ENCODE measurements at regions not wholly inside any gene's neighbourhood (a gene's known extent, or its start where the extent isn't known, plus 50 kb on each side); places are given as distances from the start of the nearest gene placed in this dataset.

DNA sequence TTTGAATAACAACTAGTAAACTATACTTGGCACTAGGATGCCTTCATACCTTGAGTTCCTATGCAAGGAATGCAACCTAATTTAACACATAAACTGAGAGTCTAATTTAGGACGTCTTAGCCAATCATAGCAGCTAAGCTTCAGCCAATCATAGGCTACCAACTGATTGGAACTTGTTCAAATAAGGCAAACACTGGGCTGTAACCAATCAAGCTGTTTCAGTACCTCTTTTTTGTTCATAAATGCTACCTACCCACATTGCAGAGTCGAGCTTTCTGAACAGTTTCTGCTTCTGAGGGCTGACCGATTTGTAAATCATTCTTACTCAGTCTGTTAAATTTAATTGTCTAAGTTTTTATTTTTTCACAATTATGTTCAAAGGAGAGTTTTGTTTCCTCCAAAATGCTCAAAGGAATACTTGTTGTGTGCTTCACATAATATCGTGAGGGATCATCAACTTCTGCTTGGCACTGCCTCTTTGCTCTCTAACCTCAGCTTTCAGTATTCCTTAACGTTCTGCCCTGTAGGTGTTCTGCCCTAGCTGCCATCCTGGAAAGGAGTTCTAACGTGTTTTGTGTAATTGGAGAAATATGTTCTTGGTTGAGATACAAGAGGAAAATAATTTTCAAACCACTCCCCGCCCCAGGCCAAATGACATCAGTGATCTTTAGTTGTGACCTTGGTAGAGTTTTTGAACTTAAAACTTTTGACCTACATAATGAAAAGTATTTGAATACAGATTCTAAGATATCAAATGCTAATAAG is 380.4 kb upstream of the MIS18BP1 start:
- TF ChIP-seq POLR2A (IDR thresholded peaks at IDR 0.05; ENCODE audit: borderline replicate concordance, extremely low read depth, insufficient read depth, insufficient read length) (no peak), JUND (IDR thresholded peaks at IDR 0.05) (no peak), SIN3A (IDR thresholded peaks at IDR 0.05; ENCODE audit: low read depth) (no peak), RAD21 (IDR thresholded peaks at IDR 0.05; ENCODE audit: low read depth) (no peak), EZH2phosphoT487 (IDR thresholded peaks at IDR 0.05; ENCODE audit: borderline replicate concordance) (no peak), SP1 (IDR thresholded peaks at IDR 0.05; ENCODE audit: low read depth) (no peak), FOSL1 (IDR thresholded peaks at IDR 0.05; ENCODE audit: low read depth) (no peak), YY1 (IDR thresholded peaks at IDR 0.05; ENCODE audit: extremely low read depth, insufficient replicate concordance, low read depth, low read length) (no peak), REST (IDR thresholded peaks at IDR 0.05; ENCODE audit: low read depth) (no peak)
- Histone ChIP-seq H3K27ac (ENCODE audit: low read depth, low read length) (no peak overlapping the region), H3K27me3 (ENCODE audit: insufficient read depth, low read length) (no peaks in the 10 kb centered on the region), H3K79me2 (ENCODE audit: insufficient read depth, low read length) (no peaks in the 10 kb centered on the region), H3K4me1 (ENCODE audit: control insufficient read depth in 1 of 2, insufficient read depth in 2 of 2, low read length in 2 of 2) (no peaks in the 10 kb centered on the region), H2AFZ (ENCODE audit: low read depth, low read length, poor library complexity, severe bottlenecking) (no peak overlapping the region), H3K4me3 (replicated peaks in 1 of 2; ENCODE audit: low read depth in 1 of 2, low read length in 2 of 2) (no peak overlapping the region), H3K9me3 (ENCODE audit: control insufficient read depth in 1 of 2, insufficient read depth in 1 of 2, low read depth in 1 of 2, low read length in 2 of 2) (peaks cover 0 to 3% of the 10 kb centered on the region in 2 experiments; a peak in 1 of 4 replicates), H3K9me2 (ENCODE audit: insufficient read depth) (no peaks in the 10 kb centered on the region), H3K4me2 (ENCODE audit: low read length) (no peak overlapping the region), H3K36me3 (ENCODE audit: control insufficient read depth in 1 of 2, insufficient read depth in 2 of 2, low read length in 2 of 2) (no peaks in the 10 kb centered on the region), H3K9ac (ENCODE audit: low read length) (no peak overlapping the region), H4K20me1 (ENCODE audit: insufficient read depth) (no peaks in the 10 kb centered on the region)
- CTCF ChIA-PET: no interaction called here
- RAD21 ChIA-PET (ENCODE audit: low non-redundant PET in 1 of 2, low total read pairs in 2 of 2, uncharacterized antibody in 2 of 2, unreplicated experiment in 2 of 2): no interaction called here
- POLR2A ChIA-PET: no interaction called here
- DNase-seq (ENCODE audit: low read depth, low spot score) (no peak), ATAC-seq (no peak)
- intact Hi-C loops (cut with micrococcal nuclease): no loop called here
- BruUV-seq (replicated peaks): no TSS peak
